ENCODE measurements at regions not wholly inside any gene's neighbourhood (a gene's known extent, or its start where the extent isn't known, plus 50 kb on each side); places are given as distances from the start of the nearest gene placed in this dataset.

GRCh38 chr12:58470266-58471010 is 449.9 kb downstream of the LRIG3 start:
- TF ChIP-seq, protein P1, sequence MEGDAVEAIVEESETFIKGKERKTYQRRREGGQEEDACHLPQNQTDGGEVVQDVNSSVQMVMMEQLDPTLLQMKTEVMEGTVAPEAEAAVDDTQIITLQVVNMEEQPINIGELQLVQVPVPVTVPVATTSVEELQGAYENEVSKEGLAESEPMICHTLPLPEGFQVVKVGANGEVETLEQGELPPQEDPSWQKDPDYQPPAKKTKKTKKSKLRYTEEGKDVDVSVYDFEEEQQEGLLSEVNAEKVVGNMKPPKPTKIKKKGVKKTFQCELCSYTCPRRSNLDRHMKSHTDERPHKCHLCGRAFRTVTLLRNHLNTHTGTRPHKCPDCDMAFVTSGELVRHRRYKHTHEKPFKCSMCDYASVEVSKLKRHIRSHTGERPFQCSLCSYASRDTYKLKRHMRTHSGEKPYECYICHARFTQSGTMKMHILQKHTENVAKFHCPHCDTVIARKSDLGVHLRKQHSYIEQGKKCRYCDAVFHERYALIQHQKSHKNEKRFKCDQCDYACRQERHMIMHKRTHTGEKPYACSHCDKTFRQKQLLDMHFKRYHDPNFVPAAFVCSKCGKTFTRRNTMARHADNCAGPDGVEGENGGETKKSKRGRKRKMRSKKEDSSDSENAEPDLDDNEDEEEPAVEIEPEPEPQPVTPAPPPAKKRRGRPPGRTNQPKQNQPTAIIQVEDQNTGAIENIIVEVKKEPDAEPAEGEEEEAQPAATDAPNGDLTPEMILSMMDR (conservative IDR thresholded peaks at IDR 0.05; ENCODE audit: low read depth, low read length), result no peak
- TF ChIP-seq EZH2 (IDR thresholded peaks at IDR 0.05; ENCODE audit: low read length, unreplicated experiment), result no peak
